Prostate gland (tissue), 2 donors: ENCODE measurements at regions not wholly inside any gene's neighbourhood (a gene's known extent, or its start where the extent isn't known, plus 50 kb on each side); places are given as distances from the start of the nearest gene placed in this dataset.

Source experiments
- POLR2A ChIP-seq: fragments of 450-650 bp; IDR thresholded peaks from one replicate; pipeline ENCODE4 v1.6.1; 2016; ENCODE audit warnings: antibody characterized with exemption, mild to moderate bottlenecking
- TF ChIP-seq, protein P1 (sequence below), 4 experiments: fragments of 200-600 bp in 2 of 4; fragments of 450-650 bp in 2 of 4; sonication (generic) in 2 of 4; IDR thresholded peaks; 1 replicate in 3 of 4; 2 replicates in 1 of 4; pipeline ENCODE4 v1.5.1; 2016 to 2019; ENCODE audit warnings: antibody characterized with exemption in 4 of 4, mild to moderate bottlenecking in 2 of 4, moderate library complexity in 2 of 4

GRCh38 chr4:96603641-96604040, 763.7 kb downstream of the PDHA2 start:
- TF ChIP-seq, protein P1, sequence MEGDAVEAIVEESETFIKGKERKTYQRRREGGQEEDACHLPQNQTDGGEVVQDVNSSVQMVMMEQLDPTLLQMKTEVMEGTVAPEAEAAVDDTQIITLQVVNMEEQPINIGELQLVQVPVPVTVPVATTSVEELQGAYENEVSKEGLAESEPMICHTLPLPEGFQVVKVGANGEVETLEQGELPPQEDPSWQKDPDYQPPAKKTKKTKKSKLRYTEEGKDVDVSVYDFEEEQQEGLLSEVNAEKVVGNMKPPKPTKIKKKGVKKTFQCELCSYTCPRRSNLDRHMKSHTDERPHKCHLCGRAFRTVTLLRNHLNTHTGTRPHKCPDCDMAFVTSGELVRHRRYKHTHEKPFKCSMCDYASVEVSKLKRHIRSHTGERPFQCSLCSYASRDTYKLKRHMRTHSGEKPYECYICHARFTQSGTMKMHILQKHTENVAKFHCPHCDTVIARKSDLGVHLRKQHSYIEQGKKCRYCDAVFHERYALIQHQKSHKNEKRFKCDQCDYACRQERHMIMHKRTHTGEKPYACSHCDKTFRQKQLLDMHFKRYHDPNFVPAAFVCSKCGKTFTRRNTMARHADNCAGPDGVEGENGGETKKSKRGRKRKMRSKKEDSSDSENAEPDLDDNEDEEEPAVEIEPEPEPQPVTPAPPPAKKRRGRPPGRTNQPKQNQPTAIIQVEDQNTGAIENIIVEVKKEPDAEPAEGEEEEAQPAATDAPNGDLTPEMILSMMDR (IDR thresholded peaks at IDR 0.05) = no peak
- no peak for TF ChIP-seq POLR2A
